ENCODE measurements at regions not wholly inside any gene's neighbourhood (a gene's known extent, or its start where the extent isn't known, plus 50 kb on each side); places are given as distances from the start of the nearest gene placed in this dataset.

DNA sequence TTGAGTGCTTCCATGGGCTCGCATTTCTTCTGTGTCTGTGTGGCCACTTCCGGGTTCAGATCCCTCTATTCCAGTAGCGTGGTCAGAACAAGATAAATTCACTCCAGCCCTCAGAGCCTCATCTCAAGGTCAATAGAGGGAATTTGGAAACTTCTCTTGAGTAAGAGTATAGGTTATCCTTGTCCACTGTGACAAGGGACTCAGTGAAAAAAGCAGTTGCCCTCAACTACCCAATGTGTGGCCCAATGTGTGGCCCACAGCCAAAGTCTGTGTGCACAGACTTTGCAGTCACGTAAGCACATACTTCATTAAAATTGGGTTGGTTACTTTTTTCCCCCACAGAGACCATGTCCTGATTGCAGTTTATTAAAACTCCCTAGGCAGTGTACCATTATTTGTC, 305.6 kb upstream of the SEMA6D start:
- H3K4me1 Mint-ChIP-seq: peaks cover 10% of the 10 kb centered on the region
- no peaks in the 10 kb centered on the region for H3K27me3 Mint-ChIP-seq (ENCODE audit: low read depth)
- H3K9me3 Mint-ChIP-seq: no peaks in the 10 kb centered on the region
- no peak for TF ChIP-seq CTCF (conservative IDR thresholded peaks at IDR 0.05)
- no peak overlapping the region for H3K27ac Mint-ChIP-seq (ENCODE audit: unreplicated experiment)
- no peaks in the 10 kb centered on the region for H3K36me3 Mint-ChIP-seq (ENCODE audit: low read depth)
- H3K4me3 Mint-ChIP-seq: no peak overlapping the region
- DNase-seq (ENCODE audit: low read depth, low spot score): no peak

GRCh38 chr15:47412136-47412535, 305.2 kb upstream of the SEMA6D start:
- no peaks in the 10 kb centered on the region for H3K27me3 Mint-ChIP-seq (ENCODE audit: low read depth)
- DNase-seq (ENCODE audit: low read depth, low spot score): no peak
- no peak for TF ChIP-seq CTCF (conservative IDR thresholded peaks at IDR 0.05)
- no peaks in the 10 kb centered on the region for H3K36me3 Mint-ChIP-seq (ENCODE audit: low read depth)
- H3K27ac Mint-ChIP-seq (ENCODE audit: unreplicated experiment): no peak overlapping the region
- H3K9me3 Mint-ChIP-seq: no peaks in the 10 kb centered on the region
- no peak overlapping the region for H3K4me3 Mint-ChIP-seq
- H3K4me1 Mint-ChIP-seq: peaks cover 10% of the 10 kb centered on the region

GRCh38 chr15:47412802-47413201, 304.5 kb upstream of the SEMA6D start:
- peaks cover 10% of the 10 kb centered on the region for H3K4me1 Mint-ChIP-seq
- no peak for TF ChIP-seq CTCF (conservative IDR thresholded peaks at IDR 0.05)
- no peaks in the 10 kb centered on the region for H3K27me3 Mint-ChIP-seq (ENCODE audit: low read depth)
- no peak overlapping the region for H3K27ac Mint-ChIP-seq (ENCODE audit: unreplicated experiment)
- H3K9me3 Mint-ChIP-seq: no peaks in the 10 kb centered on the region
- no peaks in the 10 kb centered on the region for H3K36me3 Mint-ChIP-seq (ENCODE audit: low read depth)
- H3K4me3 Mint-ChIP-seq: no peak overlapping the region
- no peak for DNase-seq (ENCODE audit: low read depth, low spot score)

DNA sequence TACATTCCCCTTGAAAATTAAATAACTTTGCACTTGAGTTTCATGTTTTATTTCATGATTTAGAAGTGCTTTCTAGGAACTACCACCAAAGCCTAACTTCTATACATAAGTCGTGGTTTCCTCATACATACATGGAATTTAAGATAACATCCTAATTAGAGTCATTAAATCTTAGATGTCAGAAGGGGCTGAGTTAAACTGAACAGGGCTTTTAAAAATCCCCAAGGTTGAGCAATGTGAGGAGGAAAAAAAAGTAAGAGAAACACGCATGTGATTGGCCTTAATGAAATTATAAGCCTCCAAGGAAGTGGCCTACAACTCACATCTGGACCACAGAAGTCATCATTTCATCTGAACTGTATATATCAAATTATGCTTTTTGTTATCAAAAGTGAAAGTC, 303.1 kb upstream of the SEMA6D start:
- no peaks in the 10 kb centered on the region for H3K36me3 Mint-ChIP-seq (ENCODE audit: low read depth)
- TF ChIP-seq CTCF (conservative IDR thresholded peaks at IDR 0.05): no peak
- no peaks in the 10 kb centered on the region for H3K27me3 Mint-ChIP-seq (ENCODE audit: low read depth)

GRCh38 chr15:47415539-47415971, 301.8 kb upstream of the SEMA6D start:
- Mint-ChIP-seq H3K27ac (ENCODE audit: unreplicated experiment) (peak overlapping the region; percentile 7), H3K4me3 (no peak overlapping the region), H3K36me3 (ENCODE audit: low read depth) (no peaks in the 10 kb centered on the region), H3K27me3 (ENCODE audit: low read depth) (no peaks in the 10 kb centered on the region), H3K4me1 (peaks cover 10% of the 10 kb centered on the region), H3K9me3 (no peaks in the 10 kb centered on the region)
- TF ChIP-seq CTCF (conservative IDR thresholded peaks at IDR 0.05): no peak
- no peak for DNase-seq (ENCODE audit: low read depth, low spot score)

More for the DNA sequence above, 303.1 kb upstream of the SEMA6D start:
- no peak for DNase-seq (ENCODE audit: low read depth, low spot score)
- Mint-ChIP-seq H3K27ac (ENCODE audit: unreplicated experiment) (no peak overlapping the region), H3K9me3 (no peaks in the 10 kb centered on the region), H3K4me3 (no peak overlapping the region), H3K4me1 (peaks cover 10% of the 10 kb centered on the region)
